HUES48 (cell line): ENCODE measurements at regions not wholly inside any gene's neighbourhood (a gene's known extent, or its start where the extent isn't known, plus 50 kb on each side); places are given as distances from the start of the nearest gene placed in this dataset.
"Not testable (repeated sequence)": the region's sequence is repeated elsewhere in the genome, so short reads cannot be mapped to it uniquely, and the experiment has no call there.

Experiments
- H3K27ac ChIP-seq: one replicate; pipeline ENCODE4 v1.7.0; 2013; ENCODE audit warnings: low read depth, low read length, inconsistent platforms
- H3K27me3 ChIP-seq: 2 replicates; pipeline ENCODE4 v1.6.1; 2013; ENCODE audit warnings: mild to moderate bottlenecking, low read length; ENCODE audit not compliant: control insufficient read depth, insufficient read depth
- H3K36me3 ChIP-seq: 2 replicates; pipeline ENCODE4 v1.6.1; 2013; ENCODE audit warnings: low read length; ENCODE audit not compliant: control insufficient read depth, insufficient read depth
- H3K4me1 ChIP-seq: 2 replicates; pipeline ENCODE4 v1.6.1; 2013; ENCODE audit warnings: mild to moderate bottlenecking, low read length; ENCODE audit not compliant: control insufficient read depth, insufficient read depth
- H3K4me3 ChIP-seq: 2 replicates; pipeline ENCODE4 v1.5.1; 2013; ENCODE audit warnings: mild to moderate bottlenecking, low read depth, low read length
- H3K9ac ChIP-seq: 2 replicates; pipeline ENCODE4 v1.6.1; 2013; ENCODE audit warnings: mild to moderate bottlenecking, low read depth, low read length, moderate library complexity
- H3K9me3 ChIP-seq: 2 replicates; pipeline ENCODE4 v1.6.1; 2013; ENCODE audit warnings: low read length; ENCODE audit not compliant: control insufficient read depth, insufficient read depth

- Histone ChIP-seq H3K4me1 (peaks cover 30% of the 10 kb centered on the region), H3K27me3 (no peaks in the 10 kb centered on the region; the same call in 1 of the 2 replicates), H3K4me3 (no peak overlapping the region), H3K9me3 (no peaks in the 10 kb centered on the region), H3K9ac (no peak overlapping the region), H3K27ac (no peak overlapping the region), H3K36me3 (no peaks in the 10 kb centered on the region)
Measured at GRCh38 chr11:27229511-27230191, 133.4 kb downstream of the CCDC34 start.

DNA sequence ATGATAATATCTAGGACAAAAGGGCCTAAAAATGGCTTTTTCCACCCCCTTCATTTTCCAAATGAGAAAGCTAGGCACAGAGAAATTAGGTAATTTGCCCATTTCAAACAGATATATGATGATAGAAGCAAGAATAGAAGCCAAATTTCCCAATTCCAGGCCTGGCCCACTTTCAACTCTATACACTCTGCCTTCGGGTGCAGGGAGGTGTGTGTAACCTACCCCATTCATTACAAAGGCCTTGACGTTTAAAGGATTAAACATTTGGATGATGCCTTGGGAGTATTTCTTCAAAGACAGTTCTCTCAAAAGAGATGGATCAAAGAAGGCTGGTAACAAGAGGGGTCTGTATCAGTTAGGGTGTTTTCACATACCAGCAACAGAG, 134.1 kb downstream of the CCDC34 start:
- Histone ChIP-seq H3K9me3 (no peaks in the 10 kb centered on the region), H3K4me3 (no peak overlapping the region), H3K9ac (no peak overlapping the region), H3K4me1 (peaks cover 30% of the 10 kb centered on the region), H3K27me3 (no peaks in the 10 kb centered on the region; the same call in 1 of the 2 replicates), H3K36me3 (no peaks in the 10 kb centered on the region), H3K27ac (no peak overlapping the region)

DNA sequence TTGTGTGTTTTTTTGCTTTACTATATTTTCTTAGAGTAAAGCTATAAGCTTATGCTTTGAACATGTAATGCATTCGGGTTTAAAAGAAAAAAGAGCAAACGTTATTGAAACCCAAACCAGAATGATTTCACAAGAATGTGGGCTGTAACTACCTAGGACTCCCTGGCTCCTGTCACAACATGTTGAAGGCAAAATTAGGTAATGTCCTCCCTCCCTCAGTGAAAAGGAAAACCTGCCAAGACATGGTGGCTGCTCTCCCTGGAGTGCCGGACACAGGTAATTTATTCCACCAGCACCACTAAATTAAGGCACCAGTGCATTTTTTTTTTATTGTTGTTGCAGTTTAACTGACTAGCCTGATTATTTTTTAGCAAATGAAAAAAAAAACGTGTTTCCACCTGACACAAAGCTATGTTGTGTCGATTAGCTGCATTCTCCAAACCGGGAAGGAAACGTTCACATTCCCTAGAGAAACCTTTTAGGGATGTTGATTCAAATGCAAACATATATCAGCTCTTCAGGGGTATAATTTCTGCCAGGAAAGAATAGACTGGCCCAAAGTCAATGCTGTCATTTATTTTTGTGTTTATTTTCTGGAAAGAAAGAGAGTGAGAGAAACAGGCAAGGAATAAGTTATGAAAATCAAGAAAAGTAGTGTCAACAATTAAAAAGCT, 134.6 kb downstream of the CCDC34 start:
- Histone ChIP-seq H3K9ac (no peak overlapping the region), H3K4me1 (peaks cover 30% of the 10 kb centered on the region), H3K9me3 (no peaks in the 10 kb centered on the region), H3K27ac (no peak overlapping the region), H3K4me3 (no peak overlapping the region), H3K36me3 (no peaks in the 10 kb centered on the region), H3K27me3 (no peaks in the 10 kb centered on the region)

GRCh38 chr11:27227736-27228135, 135.3 kb downstream of the CCDC34 start:
- H3K4me1 ChIP-seq, result peaks cover 30% of the 10 kb centered on the region
- no peak overlapping the region for H3K27ac ChIP-seq
- H3K9me3 ChIP-seq, result no peaks in the 10 kb centered on the region
- no peaks in the 10 kb centered on the region for H3K27me3 ChIP-seq
- H3K4me3 ChIP-seq, result no peak overlapping the region
- H3K36me3 ChIP-seq, result no peaks in the 10 kb centered on the region
- H3K9ac ChIP-seq, result no peak overlapping the region

DNA sequence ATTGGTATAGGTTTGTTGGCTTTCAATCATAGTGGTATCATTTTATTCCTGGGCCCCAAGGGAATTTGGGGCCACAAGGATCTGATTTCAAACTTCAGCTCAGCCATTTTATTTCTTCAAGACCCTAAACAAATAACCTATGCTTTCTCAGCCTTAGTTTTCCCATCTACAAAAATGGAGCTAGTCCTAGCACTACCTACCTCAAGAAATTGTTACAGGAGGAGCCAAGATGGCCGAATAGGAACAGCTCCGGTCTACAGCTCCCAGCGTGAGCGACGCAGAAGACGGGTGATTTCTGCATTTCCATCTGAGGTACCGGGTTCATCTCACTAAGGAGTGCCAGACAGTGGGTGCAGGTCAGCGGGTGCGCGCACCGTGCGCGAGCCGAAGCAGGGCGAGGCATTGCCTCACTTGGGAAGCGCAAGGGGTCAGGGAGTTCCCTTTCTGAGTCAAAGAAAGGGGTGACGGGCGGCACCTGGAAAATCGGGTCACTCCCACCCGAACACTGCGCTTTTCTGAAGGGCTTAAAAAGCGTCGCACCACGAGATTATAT, 143.5 kb downstream of the CCDC34 start:
- Histone ChIP-seq H3K27ac (peak overlapping the region; percentile 7), H3K9ac (peak overlapping the region; percentile 26; the same call in 1 of the 2 replicates), H3K4me3 (peak overlapping the region; percentile 51)

GRCh38 chr11:27218421-27219038, 144.5 kb downstream of the CCDC34 start:
- Histone ChIP-seq H3K9me3 (no peaks in the 10 kb centered on the region), H3K27me3 (no peaks in the 10 kb centered on the region), H3K4me3 (peak overlapping the region; percentile 51; the same call in 1 of the 2 replicates), H3K9ac (no peak overlapping the region), H3K36me3 (peaks cover 8% of the 10 kb centered on the region; the same call in 1 of the 2 replicates), H3K4me1 (peaks cover 20% of the 10 kb centered on the region), H3K27ac (no peak overlapping the region)

More for the DNA sequence above, 143.5 kb downstream of the CCDC34 start:
- H3K9me3 ChIP-seq, H3K27me3 ChIP-seq, H3K36me3 ChIP-seq: not testable (repeated sequence)
- peaks cover 19% of the 10 kb centered on the region for H3K4me1 ChIP-seq

DNA sequence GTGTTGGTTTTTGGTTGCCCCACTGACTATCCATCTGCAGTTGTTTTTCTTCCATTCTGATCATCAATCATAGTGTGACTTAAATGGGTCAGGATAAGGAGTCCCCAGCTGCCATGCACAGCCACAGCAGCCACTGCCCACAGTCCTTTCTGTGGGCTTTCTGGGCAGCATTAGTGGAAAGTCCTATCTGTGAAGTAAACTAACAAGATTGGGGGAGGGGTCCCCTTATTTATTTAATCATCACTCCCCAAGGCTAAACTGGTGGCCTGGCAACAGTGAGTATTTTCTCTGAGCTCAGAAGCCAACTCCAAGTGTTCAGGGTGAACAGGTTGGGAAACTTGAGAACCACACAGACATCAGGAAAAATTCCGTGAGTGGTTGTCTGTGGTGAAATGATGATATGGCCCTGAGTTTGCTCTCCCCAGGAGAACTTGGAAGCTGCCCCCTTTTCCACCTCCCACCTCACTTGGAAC, 145.0 kb downstream of the CCDC34 start:
- no peaks in the 10 kb centered on the region for H3K9me3 ChIP-seq
- no peaks in the 10 kb centered on the region for H3K27me3 ChIP-seq
- peaks cover 8% of the 10 kb centered on the region; the same call in 1 of the 2 replicates for H3K36me3 ChIP-seq
- peaks cover 26% of the 10 kb centered on the region for H3K4me1 ChIP-seq
- H3K4me3 ChIP-seq, result no peak overlapping the region
- H3K27ac ChIP-seq, result no peak overlapping the region
- H3K9ac ChIP-seq, result no peak overlapping the region

GRCh38 chr11:27217496-27217895, 145.5 kb downstream of the CCDC34 start:
- H3K4me3 ChIP-seq, result no peak overlapping the region

DNA sequence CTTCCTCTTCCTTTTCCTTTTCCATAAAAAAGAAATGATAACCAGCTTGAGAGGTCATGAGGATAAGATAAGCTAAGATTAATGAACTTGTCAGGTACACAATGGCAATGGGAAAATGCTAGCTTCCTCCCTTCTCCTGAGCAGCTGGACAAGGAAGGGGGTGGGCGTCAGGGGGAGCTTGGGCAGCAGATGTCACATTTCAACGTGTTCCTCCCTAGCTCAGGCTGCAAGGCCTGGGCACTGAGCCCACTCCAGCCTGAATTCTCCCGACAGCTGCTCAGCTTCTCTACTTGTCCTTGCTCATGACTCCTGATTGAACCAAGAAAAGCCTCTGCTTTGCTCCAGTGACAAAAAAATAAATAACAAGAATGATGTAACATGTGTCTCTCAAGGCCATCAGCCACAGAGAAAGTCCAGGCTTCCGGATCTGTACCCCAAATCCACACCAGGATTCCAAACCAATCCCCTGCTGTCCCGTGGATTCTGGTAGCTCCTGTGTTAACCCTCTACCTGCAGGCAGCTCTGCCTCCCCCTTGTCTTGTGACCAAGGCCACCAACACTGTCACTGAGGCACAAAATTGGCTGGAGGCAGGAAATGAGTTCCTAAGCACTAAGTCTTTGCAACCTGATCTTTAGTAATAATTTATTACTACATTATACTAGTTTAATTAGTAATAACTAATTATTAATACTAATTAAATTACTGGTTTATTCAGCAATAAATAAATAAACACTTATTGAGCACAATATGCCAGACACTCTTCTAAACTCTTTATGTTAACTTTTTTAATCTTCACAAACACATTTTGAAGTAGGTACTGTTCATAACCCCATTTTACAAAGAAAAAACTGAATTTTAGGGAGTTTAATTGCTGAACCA, 146.5 kb downstream of the CCDC34 start:
- no peak overlapping the region for H3K9ac ChIP-seq
- peaks cover 8% of the 10 kb centered on the region; the same call in 1 of the 2 replicates for H3K36me3 ChIP-seq
- H3K27ac ChIP-seq, result no peak overlapping the region
- H3K4me3 ChIP-seq, result no peak overlapping the region
- peaks cover 26% of the 10 kb centered on the region for H3K4me1 ChIP-seq
- H3K9me3 ChIP-seq, result no peaks in the 10 kb centered on the region
- no peaks in the 10 kb centered on the region for H3K27me3 ChIP-seq

More at GRCh38 chr11:27217496-27217895, 145.5 kb downstream of the CCDC34 start:
- no peak overlapping the region for H3K27ac ChIP-seq
- peaks cover 26% of the 10 kb centered on the region for H3K4me1 ChIP-seq
- H3K36me3 ChIP-seq, result peaks cover 8% of the 10 kb centered on the region; the same call in 1 of the 2 replicates
- H3K27me3 ChIP-seq, result no peaks in the 10 kb centered on the region
- H3K9me3 ChIP-seq, result no peaks in the 10 kb centered on the region
- no peak overlapping the region for H3K9ac ChIP-seq
